Activated CD4-positive, CD25-positive, alpha-beta regulatory T cell treated with anti-CD3 and anti-CD28 coated beads, Interleukin-2, amount 50 U/mL, for 24 hours (primary cell): ENCODE measurements at regions not wholly inside any gene's neighbourhood (a gene's known extent, or its start where the extent isn't known, plus 50 kb on each side); places are given as distances from the start of the nearest gene placed in this dataset.

Source experiments
- ATAC-seq, 2 donors: fragments of 150-1000 bp; cut with Tn5 transposase; one replicate each; pipeline ENCODE4 v1.10.0; 2021; ENCODE audit warnings: mild to moderate bottlenecking in 1 of 2, moderate library complexity in 1 of 2

- no peak for ATAC-seq
Observed at GRCh38 chr3:43867436-43868072, 176.8 kb downstream of the ABHD5 start.

GRCh38 chr3:43869491-43869890 lies 178.8 kb downstream of the ABHD5 start:
- ATAC-seq = no peak

GRCh38 chr3:43870120-43870519 lies 179.4 kb downstream of the ABHD5 start:
- ATAC-seq = no peak

DNA sequence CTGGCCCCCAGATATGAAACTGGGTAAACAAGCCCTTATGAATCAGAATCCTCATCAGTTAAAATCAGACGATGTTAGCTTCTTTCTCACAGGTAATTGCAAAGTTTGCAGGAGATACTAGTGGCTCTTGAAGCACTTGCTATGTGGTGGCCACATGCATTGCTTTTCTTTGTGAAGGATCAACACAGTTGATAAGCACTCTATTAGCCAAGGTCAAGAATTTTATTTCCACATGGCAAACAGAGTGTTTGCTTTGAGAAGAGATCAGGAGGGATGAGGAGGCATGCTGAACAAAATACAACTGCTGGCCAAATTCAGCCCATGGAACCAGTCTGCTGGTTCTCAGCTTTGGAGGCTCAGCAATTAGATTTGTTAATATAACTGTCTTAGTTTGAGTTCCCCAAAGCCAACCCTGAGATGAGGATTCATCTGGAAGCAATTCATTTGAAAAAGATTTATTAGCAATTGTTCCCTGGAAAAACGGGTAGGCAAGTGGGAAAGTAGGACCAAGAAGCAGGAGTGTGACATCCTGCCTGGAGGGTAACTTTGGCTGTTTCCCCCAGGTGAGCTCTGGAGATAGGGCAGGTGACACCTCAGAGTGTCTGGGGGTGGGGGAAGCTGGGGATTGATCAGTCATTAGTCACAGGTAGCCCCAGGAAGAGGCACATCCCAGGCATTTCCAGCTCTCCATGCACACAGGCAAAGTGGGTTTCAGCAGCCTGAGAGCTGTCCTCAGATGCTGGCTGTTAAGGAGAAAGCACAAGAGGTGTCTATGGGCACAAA lies 180.3 kb downstream of the ABHD5 start:
- no peak for ATAC-seq

DNA sequence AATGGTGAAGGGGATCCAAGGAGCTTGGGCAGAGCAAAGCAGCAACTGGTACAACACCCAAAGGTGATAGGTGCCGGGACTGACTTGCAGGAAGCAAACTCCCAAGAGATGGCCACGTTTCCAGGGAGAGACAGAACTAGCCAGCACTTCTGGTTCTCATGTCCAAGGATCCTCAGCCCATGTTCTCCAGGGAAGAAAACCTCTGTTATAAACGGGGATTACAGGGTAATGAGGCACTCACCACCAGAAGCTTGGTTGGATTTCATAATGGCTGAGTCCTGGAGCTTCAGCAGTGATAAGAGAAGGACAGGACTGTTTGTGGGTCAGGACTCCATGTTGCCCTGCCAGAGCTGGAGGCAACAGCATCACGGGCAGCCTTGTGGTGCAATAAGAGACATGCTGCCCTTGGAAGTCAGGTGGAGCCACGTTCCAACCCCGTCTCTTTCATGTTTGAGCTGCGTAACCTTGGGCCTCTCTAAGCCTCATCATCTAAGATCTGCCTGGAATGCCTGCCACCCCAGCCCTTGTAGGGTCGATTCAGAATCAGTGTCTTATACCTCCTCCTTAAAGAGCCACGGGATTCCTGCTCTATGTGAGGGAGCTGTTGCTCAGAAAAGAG lies 181.0 kb downstream of the ABHD5 start:
- no peak for ATAC-seq

- no peak for ATAC-seq
Observed at GRCh38 chr3:43872301-43872700, 181.6 kb downstream of the ABHD5 start.

- ATAC-seq = no peak
Observed at GRCh38 chr3:43872901-43873300, 182.2 kb downstream of the ABHD5 start.

DNA sequence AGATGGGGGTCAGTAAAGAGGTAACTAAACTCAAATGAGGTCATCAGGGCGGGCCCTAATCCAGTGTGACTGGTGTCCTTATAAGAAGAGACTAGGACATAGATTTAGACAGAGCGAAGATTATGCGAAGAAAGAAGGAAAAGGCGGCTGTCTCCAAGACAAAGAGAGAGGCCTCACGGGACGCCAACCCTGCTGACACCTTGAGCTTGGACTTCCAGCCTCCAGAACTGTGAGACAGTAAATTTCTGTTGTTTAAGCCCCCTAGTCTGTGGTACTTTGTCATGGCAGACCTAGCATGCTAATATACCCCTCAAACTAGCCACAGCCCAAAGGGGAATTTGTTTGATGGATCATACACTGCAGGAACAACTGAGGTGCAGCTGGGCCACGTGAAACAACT lies 183.0 kb downstream of the ABHD5 start:
- no peak for ATAC-seq

- peak in 1 of 2 donors; percentile 7 for ATAC-seq
Observed at GRCh38 chr3:43874290-43874689, 183.6 kb downstream of the ABHD5 start.

GRCh38 chr3:43874731-43875130 lies 184.0 kb downstream of the ABHD5 start:
- no peak for ATAC-seq

GRCh38 chr3:43876648-43877047 lies 185.9 kb downstream of the ABHD5 start:
- no peak for ATAC-seq

- no peak for ATAC-seq
Observed at GRCh38 chr3:43879166-43879565, 188.4 kb downstream of the ABHD5 start.

DNA sequence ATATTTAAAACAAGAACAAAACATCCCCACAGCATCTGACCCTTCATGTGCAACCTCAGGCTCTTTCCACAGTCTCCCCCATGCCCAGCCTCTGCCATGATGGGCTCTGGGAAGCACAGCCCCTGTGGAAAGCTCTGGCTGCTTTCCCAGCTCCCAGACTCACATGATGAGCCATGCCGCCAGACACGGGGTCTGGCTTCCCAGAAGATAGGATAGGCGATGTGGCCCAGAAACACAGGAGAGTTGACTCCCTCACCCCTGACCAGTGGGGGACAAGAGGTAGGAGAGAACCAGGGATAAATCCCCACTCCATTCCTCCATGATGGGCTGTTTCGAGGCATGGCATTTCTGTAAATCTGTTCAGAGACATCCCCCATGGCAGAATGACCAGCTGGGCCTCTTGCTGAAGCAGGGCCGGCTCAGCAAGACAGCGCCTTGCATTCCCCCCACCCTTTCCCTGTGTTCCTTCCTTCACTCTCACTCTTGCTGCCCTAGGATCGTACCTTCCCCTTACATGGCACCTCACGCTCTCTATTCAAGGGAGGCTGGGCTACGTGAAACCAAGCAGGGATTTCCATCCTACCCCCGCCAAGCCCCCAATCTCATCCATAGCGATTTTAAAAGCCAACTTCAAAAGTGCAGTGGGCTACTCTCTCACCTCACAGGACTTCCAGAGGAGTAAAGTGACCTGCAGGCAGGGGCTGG lies 192.4 kb downstream of the ABHD5 start:
- ATAC-seq = no peak

DNA sequence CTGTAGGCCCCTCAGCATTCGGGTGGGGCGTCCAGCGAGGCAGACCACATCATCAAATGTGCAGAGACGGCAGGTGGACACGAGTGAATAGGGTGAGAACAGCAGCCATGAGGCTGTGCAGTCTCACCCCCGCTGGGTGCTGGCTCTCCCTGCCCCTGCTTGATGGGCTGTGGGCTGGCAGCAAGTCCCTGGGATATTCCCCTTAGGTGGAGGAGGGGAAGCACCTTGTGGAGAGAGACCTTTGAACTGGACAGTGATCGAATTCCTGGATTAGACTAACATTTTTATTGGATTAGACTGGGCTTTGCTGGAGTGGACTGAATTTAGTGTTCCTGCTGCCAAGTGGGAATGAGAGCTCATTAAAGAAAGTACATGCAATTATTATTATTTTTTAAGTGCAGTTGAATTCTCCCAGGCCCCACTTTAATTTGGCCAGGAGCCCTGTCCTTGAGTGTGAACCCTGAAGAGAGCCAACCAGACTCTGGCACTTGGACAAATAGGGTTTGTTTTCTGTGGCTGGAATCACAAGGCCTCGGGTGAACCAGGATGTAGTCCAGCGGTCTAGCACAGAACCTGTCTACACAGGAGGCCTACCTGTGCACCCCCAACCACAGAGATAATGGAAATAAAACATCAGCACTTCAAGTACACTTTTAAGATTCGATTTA lies 193.1 kb downstream of the ABHD5 start:
- ATAC-seq = no peak

GRCh38 chr3:43884581-43884980 lies 193.8 kb downstream of the ABHD5 start:
- no peak for ATAC-seq

DNA sequence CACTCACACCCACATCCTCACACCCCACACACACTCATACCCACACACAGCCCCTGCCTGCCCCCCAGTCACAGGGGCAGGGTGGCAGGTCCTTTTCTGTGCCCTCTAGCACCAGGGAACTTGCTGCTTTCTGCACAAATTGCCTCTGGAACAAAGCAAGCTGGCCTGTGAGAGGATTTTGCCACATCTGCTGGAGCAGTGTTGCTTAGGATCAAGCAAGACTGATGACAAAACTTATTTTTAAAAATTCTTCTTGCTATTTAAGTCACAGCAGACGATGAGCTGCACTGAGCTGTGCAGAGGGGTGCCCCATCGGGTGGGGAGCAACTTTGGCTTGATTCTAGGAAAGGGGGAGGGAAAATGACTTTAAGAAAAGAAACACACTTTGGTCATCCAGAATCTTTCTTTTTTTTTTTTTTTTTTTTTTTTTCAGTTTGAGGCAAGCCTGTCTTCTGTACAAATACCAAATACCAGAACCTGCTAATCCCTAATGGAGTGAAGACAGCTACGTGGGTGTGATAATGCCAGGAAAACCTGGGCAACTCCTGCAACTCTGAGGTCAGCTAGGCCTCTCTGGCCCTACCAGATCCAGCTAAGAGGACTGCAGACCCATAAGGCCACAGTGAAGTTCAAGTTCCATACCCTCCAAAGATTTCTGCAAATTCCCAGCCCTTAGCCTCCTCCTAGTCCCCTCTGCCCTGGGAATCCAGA lies 195.3 kb downstream of the ABHD5 start:
- no peak for ATAC-seq

DNA sequence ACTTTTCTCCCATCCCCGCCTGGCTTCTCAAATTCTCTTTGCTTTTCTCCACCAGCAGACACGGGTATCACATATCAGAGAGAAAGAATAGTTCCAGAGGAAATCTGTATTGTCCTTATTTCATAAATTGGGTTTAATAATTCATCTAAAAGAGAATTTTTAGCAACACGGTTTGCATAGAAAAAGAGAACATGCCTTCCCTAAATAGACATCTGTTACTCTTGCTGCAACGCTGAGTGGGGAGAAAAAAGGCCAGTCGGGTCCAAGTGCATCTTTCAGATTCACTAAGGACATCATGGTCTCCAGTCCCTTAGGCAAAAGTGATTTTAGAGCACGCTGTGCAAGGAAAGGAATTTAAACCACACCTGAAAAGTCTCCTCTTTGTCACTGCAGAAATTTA lies 201.3 kb downstream of the ABHD5 start:
- no peak for ATAC-seq

GRCh38 chr3:43892526-43892925 lies 201.8 kb downstream of the ABHD5 start:
- no peak for ATAC-seq

DNA sequence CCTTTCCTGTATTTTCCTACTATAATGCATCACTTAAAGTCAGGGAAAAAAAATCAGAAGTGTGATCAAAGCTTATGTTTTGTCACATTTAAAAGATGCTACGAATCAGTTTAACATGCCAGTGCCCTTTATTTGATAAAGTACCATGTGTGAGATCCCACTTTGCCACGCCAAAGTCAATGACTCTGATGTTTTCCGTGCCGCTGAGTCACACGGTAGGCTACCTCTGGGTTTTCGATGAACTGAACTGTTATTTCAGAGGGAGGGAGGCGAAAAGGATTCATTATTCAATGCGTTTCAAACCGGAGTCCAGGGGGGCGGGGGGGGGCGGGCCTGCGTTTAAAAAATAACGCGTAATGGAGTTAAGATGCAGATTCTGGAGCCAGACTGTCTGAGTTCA lies 203.0 kb downstream of the ABHD5 start:
- ATAC-seq = peak; percentile 21 to 46

DNA sequence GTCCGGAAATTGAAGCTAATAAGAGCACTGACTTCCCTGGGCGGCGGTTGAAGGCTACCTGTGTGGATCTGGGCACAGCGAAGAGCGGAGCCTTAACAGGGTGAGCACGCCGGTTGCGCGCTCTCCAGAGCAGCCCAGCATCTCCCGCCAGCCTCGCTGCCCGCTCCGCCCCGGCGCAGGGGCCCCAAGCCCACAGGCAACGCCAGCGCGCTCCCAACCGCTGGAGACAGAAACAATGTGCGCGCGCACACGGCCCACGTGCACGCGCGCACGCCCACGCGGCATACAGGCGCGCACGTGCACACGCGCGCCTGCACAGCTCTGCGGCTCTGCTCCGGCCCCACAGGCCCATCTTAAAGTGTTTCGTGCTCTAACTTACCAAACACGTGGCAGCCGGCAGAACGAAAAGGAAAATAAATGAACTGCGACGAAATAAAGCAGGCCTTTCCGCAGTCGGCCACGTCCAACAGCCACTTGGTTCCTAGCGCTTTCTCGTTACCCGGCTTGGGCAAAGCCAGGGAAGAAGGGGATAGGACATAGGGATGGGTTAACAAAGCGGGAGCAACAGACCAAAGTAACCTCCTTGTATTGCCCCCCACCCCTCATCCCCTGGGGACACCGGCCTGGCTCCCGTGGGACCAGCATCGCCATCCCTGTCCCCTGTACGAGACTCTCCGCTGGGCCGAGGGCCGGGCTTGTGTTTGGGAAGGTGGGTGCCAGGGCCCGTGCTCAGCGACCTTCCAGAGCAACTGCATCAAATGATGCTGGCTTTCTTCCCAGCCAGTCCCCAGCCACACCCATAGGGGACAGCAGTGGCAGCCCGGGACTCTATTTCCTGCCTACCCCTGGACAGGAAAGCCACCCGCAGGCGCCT lies 203.7 kb downstream of the ABHD5 start:
- peak; percentile 55 to 69 for ATAC-seq

DNA sequence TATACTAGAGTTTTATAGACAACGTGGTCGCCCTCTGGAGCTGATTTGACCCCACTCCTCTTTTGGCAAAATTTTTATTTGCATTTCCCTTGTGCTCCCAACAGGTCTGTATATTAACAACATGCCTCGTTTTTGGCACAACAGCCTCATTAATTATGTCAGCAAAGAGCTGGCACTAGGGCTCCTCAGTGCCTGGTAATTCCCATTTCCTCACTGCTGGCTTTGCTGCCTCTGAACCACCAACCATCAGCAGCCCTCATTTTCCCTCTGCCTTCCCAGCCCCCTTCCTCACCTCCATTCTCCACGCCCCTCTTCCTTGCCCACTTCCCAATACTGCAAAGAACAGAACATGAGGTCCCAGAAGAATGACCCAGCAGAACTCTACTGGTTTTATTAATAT lies 204.8 kb downstream of the ABHD5 start:
- ATAC-seq = no peak
